Omental fat pad (tissue), 3 donors: ENCODE measurements at regions not wholly inside any gene's neighbourhood (a gene's known extent, or its start where the extent isn't known, plus 50 kb on each side); places are given as distances from the start of the nearest gene placed in this dataset.

Experiments
- ATAC-seq: fragments of 150-250 bp; one replicate; pipeline ENCODE4 v1.9.1; 2016; ENCODE audit warnings: mild to moderate bottlenecking, moderate library complexity; ENCODE audit not compliant: low FRiP score
- DNase-seq: peaks from one replicate; pipeline ENCODE4 v3.0.0-alpha.2; 2019; ENCODE audit warnings: low spot score
- CTCF ChIP-seq, 3 donors: fragments of 450-650 bp; IDR thresholded peaks; one replicate each; pipeline ENCODE4 v1.5.1; 2016 to 2017; ENCODE audit warnings: antibody characterized with exemption in 3 of 3, mild to moderate bottlenecking in 3 of 3, moderate library complexity in 2 of 3

- no peak for TF ChIP-seq CTCF (IDR thresholded peaks at IDR 0.05)
- DNase-seq (no peak), ATAC-seq (no peak)
Measured at GRCh38 chr20:47406849-47407682, 50.6 kb upstream of the ZMYND8 start.

- DNase-seq = no peak
- no peak for TF ChIP-seq CTCF (IDR thresholded peaks at IDR 0.05)
- no peak for ATAC-seq
Measured at GRCh38 chr20:47411161-47411560, 54.7 kb upstream of the ZMYND8 start.

GRCh38 chr20:47412083-47412482 lies 55.6 kb upstream of the ZMYND8 start:
- DNase-seq (no peak), ATAC-seq (no peak)
- no peak for TF ChIP-seq CTCF (IDR thresholded peaks at IDR 0.05)

- no peak for ATAC-seq
- no peak for TF ChIP-seq CTCF (IDR thresholded peaks at IDR 0.05)
- no peak for DNase-seq
Measured at GRCh38 chr20:47413189-47413588, 56.7 kb upstream of the ZMYND8 start.

- no peak for ATAC-seq
- TF ChIP-seq CTCF (IDR thresholded peaks at IDR 0.05) = no peak
- DNase-seq = no peak
Measured at GRCh38 chr20:47417245-47418068, 61.0 kb upstream of the ZMYND8 start.

GRCh38 chr20:47418069-47418757 lies 61.7 kb upstream of the ZMYND8 start:
- ATAC-seq (no peak), DNase-seq (no peak)
- no peak for TF ChIP-seq CTCF (IDR thresholded peaks at IDR 0.05)
